T-helper 17 cell (primary cell): ENCODE measurements at regions not wholly inside any gene's neighbourhood (a gene's known extent, or its start where the extent isn't known, plus 50 kb on each side); places are given as distances from the start of the nearest gene placed in this dataset.
A peak's percentile ranks its signal among the peaks of the same experiment; 100 is the strongest.
"Not testable (repeated sequence)": the region's sequence is repeated elsewhere in the genome, so short reads cannot be mapped to it uniquely, and the experiment has no call there.

Experiments
- ATAC-seq: fragments of 150-1000 bp; cut with Tn5 transposase; 2 replicates; pipeline ENCODE4 v1.10.0; 2021; ENCODE audit warnings: mild to moderate bottlenecking, moderate library complexity
- DNase-seq, 3 donors: peaks; one replicate each; pipeline versions ENCODE4 v3.0.0 to v3.0.0-alpha.2; 2020 to 2021
- H3K9me3 ChIP-seq: one replicate; pipeline ENCODE4 v1.7.0; 2013; ENCODE audit warnings: low read length, mild to moderate bottlenecking; ENCODE audit not compliant: control insufficient read depth, poor library complexity, severe bottlenecking
- H3K27ac Mint-ChIP-seq: one replicate; pipeline ENCODE4 v1.8.0; 2022; ENCODE audit warnings: mild to moderate bottlenecking, moderate library complexity, mixed read lengths
- H3K27me3 Mint-ChIP-seq: one replicate; pipeline ENCODE4 v1.8.0; 2022; ENCODE audit warnings: mixed read lengths
- H3K36me3 Mint-ChIP-seq: one replicate; pipeline ENCODE4 v1.8.0; 2022; ENCODE audit warnings: low read depth, mixed read lengths
- H3K4me1 Mint-ChIP-seq: one replicate; pipeline ENCODE4 v1.8.0; 2022; ENCODE audit warnings: mild to moderate bottlenecking, mixed read lengths
- H3K4me3 Mint-ChIP-seq: one replicate; pipeline ENCODE4 v1.8.0; 2022; ENCODE audit warnings: mild to moderate bottlenecking, moderate library complexity, mixed read lengths

DNA sequence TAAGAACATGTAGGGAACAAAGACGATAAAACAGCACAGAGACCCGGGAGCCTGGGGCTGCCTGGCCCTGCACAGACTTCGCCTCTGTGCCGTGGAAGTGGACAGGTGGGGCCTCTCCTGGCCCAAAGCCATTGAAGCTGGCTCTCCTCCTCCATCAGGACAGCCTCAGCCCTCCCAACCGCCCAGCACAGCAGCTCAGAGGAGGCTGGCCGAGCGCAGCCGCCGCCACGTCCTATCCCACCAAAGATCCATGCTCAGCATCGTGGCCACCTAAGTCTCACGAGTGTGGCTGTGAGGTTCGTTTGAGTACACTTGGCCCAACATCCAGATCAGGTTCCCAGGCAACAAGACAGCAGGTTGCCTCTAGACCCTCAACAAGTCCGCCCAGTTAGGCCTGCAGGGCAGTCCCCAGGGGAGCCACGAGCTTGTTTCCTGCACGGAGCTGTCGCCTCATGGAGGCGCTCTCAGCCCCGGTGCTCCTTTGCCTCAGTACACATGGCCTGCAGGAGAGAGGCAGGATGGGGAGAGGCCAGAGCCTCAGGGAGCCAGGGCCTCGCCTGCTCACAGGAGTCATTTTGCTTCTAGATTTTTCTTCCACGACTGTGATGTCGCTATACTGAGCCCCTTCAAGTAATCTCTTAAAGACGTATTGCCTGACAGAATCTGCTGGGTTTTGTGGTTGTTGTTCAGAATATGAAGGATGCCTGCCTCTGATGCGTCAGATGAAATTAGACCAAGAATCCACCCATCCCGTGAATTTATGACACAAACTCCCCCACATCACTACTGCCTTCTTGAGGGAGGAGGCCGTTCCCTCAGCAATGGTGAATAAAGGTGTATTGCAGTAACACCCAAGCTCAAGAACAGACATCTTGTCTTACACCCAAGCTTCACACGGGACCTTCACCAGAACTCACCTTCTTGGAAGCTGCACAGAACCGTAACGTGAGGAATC, 102.7 kb downstream of the RNASET2 start:
- Mint-ChIP-seq H3K4me3 (no peak overlapping the region), H3K27me3 (no peaks in the 10 kb centered on the region), H3K36me3 (peaks cover 5% of the 10 kb centered on the region), H3K4me1 (peaks cover 10% of the 10 kb centered on the region), H3K27ac (no peak overlapping the region)
- H3K9me3 ChIP-seq: no peaks in the 10 kb centered on the region
- ATAC-seq (no peak), DNase-seq (no peak)

DNA sequence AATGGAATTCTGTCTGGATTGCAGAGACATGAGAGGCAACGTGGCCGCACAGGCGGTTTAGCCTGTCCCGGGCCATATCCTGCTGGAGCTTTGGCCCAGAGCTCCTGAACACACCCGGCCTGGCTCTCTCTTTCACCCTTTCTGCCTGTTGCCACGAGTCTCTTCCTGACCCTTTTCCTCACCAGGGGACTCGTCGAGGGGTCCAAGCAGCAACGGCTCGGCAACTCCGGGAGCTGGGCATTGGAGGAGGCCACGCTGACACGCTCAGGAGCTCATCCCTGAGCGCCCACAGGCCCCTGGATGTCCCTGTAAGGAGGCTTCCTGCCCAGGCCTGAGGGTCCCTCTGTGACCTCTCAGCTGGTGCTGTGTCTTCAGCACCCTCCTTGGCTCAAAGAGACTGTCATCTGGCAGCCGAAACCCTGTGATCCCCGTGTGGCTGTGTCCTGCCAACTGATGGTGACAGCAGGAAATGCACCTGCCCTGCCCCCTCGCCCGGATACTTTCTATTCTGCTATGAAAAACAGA, 103.8 kb downstream of the RNASET2 start:
- no peaks in the 10 kb centered on the region for H3K9me3 ChIP-seq
- ATAC-seq (no peak), DNase-seq (no peak)
- no peaks in the 10 kb centered on the region for H3K27me3 Mint-ChIP-seq
- no peak overlapping the region for H3K27ac Mint-ChIP-seq
- H3K4me3 Mint-ChIP-seq: no peak overlapping the region
- H3K4me1 Mint-ChIP-seq: peaks cover 3% of the 10 kb centered on the region
- H3K36me3 Mint-ChIP-seq: peaks cover 3% of the 10 kb centered on the region

DNA sequence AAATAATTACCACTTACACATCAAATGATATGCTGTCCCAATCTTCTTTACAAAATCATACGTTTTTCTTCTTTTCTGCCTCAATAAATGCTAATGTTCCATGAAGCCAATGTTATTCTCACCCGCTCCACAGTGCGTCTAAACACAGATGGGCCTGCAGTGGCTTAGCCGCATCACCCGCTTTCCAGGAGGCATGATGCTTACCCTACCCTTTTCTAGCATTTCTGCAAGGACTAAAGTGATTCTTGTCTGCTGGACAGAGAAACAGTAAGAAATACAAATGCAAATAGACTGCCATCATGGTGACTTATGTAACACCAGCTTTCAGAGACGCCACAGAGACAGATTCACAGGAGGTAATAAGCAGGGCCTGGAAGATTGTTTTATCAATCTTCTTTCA, 104.4 kb downstream of the RNASET2 start:
- H3K4me1 Mint-ChIP-seq: peaks cover 3% of the 10 kb centered on the region
- ATAC-seq (no peak), DNase-seq (no peak)
- no peak overlapping the region for H3K4me3 Mint-ChIP-seq
- no peaks in the 10 kb centered on the region for H3K27me3 Mint-ChIP-seq
- H3K9me3 ChIP-seq: no peaks in the 10 kb centered on the region
- no peak overlapping the region for H3K27ac Mint-ChIP-seq
- no peaks in the 10 kb centered on the region for H3K36me3 Mint-ChIP-seq

DNA sequence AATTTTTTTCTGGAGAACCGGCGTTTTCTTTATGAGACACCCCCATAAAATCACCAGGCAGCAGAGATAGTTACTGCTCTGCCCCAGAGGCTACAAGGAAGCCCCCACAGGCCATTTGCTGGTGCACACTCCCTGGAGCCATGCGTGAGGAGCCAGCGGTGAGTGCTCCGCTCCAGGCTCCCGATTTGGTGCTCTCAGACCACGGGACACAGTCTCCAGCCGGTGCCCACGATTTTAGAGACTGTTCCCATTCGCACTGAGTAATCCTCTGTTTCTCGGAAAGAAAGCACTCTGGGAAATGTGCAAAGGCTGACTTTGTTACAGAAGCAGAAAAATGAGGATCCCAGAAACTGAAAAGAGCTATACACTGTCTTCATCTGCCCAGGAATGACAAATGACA, 104.9 kb downstream of the RNASET2 start:
- no peaks in the 10 kb centered on the region for H3K9me3 ChIP-seq
- DNase-seq: no peak
- Mint-ChIP-seq H3K27ac (no peak overlapping the region), H3K4me3 (no peak overlapping the region), H3K27me3 (no peaks in the 10 kb centered on the region), H3K4me1 (peaks cover 3% of the 10 kb centered on the region), H3K36me3 (no peaks in the 10 kb centered on the region)
- ATAC-seq: no peak

DNA sequence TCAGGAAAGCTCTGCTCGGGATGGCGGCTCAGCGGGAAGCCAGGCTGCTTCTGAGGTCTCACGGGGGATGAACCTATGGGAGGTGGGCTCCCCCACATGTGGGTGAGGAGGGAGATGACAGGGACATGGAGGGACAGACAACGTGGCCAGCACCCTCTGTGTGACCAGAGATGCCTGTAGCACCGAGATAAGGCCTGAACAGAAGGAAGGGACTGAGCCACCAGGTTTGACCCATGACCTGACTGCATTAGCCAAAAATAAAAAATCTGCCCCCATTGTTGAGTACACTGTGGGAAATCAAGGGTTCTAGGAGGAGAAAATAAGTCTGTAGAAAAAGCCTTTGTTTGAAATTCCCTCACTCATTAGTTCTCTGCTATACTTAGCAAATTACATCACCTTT, 105.7 kb downstream of the RNASET2 start:
- Mint-ChIP-seq H3K27me3 (no peaks in the 10 kb centered on the region), H3K4me3 (no peak overlapping the region), H3K4me1 (peaks cover 3% of the 10 kb centered on the region), H3K27ac (no peak overlapping the region), H3K36me3 (peaks cover under 1% of the 10 kb centered on the region)
- no peak for DNase-seq
- no peak for ATAC-seq
- no peaks in the 10 kb centered on the region for H3K9me3 ChIP-seq

DNA sequence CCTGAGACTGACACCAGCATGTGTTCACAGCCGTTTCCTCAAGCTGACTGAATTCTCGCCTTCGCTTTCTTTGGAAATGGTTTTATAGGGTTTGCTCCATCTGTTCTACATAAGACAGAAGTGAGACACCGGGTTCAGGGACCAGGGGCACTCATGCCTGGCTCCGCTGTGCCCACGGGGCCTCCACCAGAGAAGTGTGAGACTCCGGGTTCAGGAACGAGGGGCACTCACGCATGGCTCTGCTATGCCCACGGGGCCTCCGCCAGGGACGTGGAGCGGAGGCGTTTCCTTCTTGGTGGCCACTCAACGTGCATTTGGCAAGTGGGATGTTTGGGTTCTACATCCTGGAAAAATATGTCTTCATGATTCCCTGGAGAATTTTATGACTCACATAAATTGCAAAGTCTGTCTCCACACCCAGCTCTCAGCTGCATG, 106.6 kb downstream of the RNASET2 start:
- DNase-seq: no peak
- peaks cover 2% of the 10 kb centered on the region for H3K36me3 Mint-ChIP-seq
- no peaks in the 10 kb centered on the region for H3K27me3 Mint-ChIP-seq
- no peaks in the 10 kb centered on the region for H3K9me3 ChIP-seq
- H3K27ac Mint-ChIP-seq: no peak overlapping the region
- H3K4me1 Mint-ChIP-seq: no peaks in the 10 kb centered on the region
- H3K4me3 Mint-ChIP-seq: no peak overlapping the region
- no peak for ATAC-seq

DNA sequence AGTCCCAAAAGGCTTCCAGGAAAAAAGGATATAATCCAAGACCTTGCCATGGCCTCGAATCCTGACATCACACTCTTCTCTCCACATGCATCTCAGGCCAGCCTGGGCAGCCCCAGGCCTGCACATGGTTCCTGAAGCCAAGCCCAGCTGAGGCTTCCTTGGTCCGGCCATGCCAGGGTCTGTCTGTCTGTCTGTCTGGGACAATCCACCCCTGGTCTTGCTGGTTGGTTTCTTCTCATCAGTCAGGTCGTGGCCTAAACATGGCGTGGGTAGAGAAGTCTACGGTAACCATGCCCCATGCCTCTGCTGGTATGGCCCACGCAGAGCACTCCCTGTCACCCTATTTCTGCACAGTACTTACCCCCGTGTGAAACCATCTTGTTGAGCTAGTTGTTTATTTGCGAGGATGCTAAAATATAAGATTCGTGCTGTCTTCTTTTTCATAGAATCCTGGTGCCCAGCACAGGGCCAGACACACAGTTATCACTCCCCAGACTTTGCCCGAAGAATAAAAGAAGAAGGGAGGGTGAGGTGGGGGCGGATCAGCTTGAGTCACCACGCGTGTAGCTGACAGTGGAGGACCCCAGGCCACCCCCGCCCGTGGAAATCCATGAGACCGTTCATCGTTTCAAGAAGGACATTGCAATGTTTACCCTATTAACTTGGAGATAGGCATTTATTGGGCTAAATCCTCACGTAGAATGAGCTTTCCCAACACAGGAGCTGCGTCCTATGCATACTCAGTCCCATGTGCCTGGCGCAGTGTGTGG, 107.2 kb downstream of the RNASET2 start:
- no peaks in the 10 kb centered on the region for H3K9me3 ChIP-seq
- Mint-ChIP-seq H3K4me1 (no peaks in the 10 kb centered on the region), H3K27ac (no peak overlapping the region), H3K4me3 (no peak overlapping the region), H3K36me3 (peaks cover 2% of the 10 kb centered on the region), H3K27me3 (no peaks in the 10 kb centered on the region)
- DNase-seq (no peak), ATAC-seq (no peak)

DNA sequence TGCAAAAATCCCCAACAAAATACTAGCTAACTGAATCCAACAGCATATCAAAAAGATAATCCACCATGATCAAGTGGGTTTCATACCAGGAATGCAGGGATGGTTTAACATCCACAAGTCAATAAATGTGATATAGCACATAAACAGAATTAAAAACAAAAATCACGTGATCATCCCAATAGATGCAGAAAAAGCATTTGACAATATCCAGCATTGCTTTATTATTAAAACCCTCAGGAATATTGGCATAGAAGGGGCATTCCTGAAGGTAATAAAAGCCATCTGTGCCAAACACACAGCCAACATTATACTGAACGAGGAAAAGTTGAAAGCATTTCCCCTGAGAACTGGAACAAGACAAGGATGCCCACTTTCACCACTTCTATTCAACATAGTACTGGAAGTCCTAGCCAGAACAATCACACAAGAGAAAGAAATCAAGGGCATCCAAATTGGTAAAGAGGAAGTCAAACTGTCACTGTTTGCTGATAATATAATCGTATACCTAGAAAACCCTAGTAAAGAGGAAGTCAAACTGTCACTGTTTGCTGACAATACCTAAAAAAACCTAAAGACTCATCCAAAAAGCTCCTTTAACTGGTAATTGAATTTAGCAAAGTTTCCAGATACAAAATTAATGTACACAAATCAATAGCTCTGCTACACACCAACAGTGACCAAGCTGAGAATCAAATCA, 109.8 kb downstream of the RNASET2 start:
- not testable (repeated sequence) for H3K4me3 Mint-ChIP-seq, H3K4me1 Mint-ChIP-seq, H3K9me3 ChIP-seq, H3K27me3 Mint-ChIP-seq, H3K27ac Mint-ChIP-seq, DNase-seq, ATAC-seq, H3K36me3 Mint-ChIP-seq

DNA sequence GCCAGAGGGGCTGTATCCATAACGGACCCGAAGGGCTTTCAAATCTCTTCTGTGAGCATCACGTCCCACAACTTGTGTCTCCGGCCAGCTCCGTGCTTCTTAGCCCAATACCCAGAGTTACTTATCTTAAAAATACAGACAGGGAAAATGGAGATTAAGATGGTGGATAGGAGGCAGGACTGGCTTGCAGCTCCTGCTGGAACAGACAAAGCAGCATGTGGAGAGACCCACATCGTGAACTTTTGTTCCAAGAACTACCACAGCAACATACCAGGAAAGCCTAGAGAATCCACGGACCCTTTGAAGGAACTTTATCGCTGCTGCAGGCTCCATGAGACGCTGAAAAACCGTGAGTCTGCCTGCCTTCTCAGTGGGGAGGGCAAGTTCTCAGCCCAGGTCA, 113.7 kb downstream of the RNASET2 start:
- H3K4me3 Mint-ChIP-seq: no peak overlapping the region
- ATAC-seq: no peak
- peaks cover 2% of the 10 kb centered on the region for H3K36me3 Mint-ChIP-seq

DNA sequence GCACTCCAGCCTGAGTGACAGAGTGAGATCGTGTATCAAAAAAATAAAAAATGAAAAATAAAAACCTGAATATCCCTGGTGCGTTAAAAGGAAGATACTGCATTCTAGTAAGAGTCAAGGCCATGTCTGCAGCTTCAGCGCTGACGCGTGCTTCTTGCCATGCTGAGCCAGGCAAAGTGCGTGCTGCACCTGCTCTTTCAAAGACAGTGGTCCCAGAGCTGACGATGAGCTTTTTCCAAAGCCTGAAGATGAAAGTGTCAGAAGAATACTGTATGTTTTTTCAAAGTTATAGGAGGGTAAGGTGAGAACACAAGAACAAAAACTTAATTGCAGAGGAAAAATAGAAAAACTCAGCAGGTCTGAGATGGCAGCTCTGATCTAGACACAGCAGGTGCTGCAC, 115.1 kb downstream of the RNASET2 start:
- no peaks in the 10 kb centered on the region for H3K9me3 ChIP-seq
- no peak overlapping the region for H3K27ac Mint-ChIP-seq
- DNase-seq: no peak
- no peak overlapping the region for H3K4me3 Mint-ChIP-seq
- peaks cover 3% of the 10 kb centered on the region for H3K4me1 Mint-ChIP-seq
- no peak for ATAC-seq
- H3K36me3 Mint-ChIP-seq: peaks cover 2% of the 10 kb centered on the region
- no peaks in the 10 kb centered on the region for H3K27me3 Mint-ChIP-seq

More for the DNA sequence above, 113.7 kb downstream of the RNASET2 start:
- H3K9me3 ChIP-seq: no peaks in the 10 kb centered on the region
- DNase-seq: no peak
- Mint-ChIP-seq H3K27ac (no peak overlapping the region), H3K27me3 (no peaks in the 10 kb centered on the region), H3K4me1 (peaks cover 3% of the 10 kb centered on the region)

DNA sequence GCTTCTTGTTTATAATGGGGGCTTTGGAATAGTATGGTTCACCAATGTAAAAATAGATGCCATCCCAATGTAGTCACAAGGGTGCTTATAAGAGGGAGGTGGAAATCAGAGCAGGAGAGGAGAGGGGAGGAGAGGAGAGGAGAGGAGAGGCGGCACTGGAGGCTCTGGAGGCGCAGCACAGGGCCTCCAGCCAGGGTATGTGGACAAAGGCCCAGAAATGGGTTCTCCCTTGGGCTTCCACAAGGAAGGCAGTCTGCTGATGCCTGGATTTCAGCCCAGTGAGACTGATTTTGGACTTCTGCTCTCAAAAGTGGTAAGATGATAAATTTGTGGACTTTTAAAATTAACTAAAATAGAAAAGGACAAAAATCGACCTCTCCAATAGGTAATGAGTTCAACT, 116.8 kb downstream of the RNASET2 start:
- Mint-ChIP-seq H3K4me1 (peaks cover 3% of the 10 kb centered on the region), H3K36me3 (no peaks in the 10 kb centered on the region), H3K4me3 (no peak overlapping the region), H3K27me3 (no peaks in the 10 kb centered on the region), H3K27ac (no peak overlapping the region)
- DNase-seq (no peak), ATAC-seq (no peak)
- no peaks in the 10 kb centered on the region for H3K9me3 ChIP-seq

DNA sequence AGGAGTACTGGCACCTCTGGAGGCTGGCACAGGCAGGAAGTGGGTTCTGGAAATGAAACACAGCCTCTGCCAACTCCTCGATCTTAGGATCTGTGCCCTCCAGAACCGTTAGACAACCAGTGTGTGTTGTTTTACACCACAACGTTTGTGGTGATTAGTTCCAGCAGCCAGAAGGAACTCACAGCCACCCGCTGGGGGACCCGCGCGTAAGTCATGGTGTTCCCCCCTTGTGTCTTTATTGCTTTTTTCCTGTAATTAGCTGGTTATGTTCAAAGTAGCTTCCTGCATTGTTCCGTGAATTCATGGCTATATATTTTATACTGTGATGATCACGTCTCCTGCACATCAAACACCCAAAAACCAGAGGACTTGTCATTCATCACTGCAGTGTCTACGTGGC, 117.4 kb downstream of the RNASET2 start:
- no peaks in the 10 kb centered on the region for H3K36me3 Mint-ChIP-seq
- DNase-seq (no peak), ATAC-seq (no peak)
- H3K4me1 Mint-ChIP-seq: peaks cover 3% of the 10 kb centered on the region
- no peak overlapping the region for H3K4me3 Mint-ChIP-seq
- peak overlapping the region; percentile 9 for H3K27ac Mint-ChIP-seq
- no peaks in the 10 kb centered on the region for H3K9me3 ChIP-seq
- no peaks in the 10 kb centered on the region for H3K27me3 Mint-ChIP-seq
